K562 (cell line): ENCODE measurements at regions not wholly inside any gene's neighbourhood (a gene's known extent, or its start where the extent isn't known, plus 50 kb on each side); places are given as distances from the start of the nearest gene placed in this dataset.

ENCODE experiments used
- EZH2 ChIP-seq: IDR thresholded peaks from 2 replicates; pipeline ENCODE4 v1.6.1; 2012; ENCODE audit warnings: low read depth, mild to moderate bottlenecking, inconsistent platforms, low read length, borderline replicate concordance
- FOXP4 ChIP-seq: sonication (generic); formaldehyde crosslinking; IDR thresholded peaks from 2 replicates; pipeline ENCODE4 v1.8.0; 2022; ENCODE audit warnings: mild to moderate bottlenecking, missing genetic modification reagents, borderline replicate concordance
- GMEB1 ChIP-seq: fragments of 250-450 bp; sonication (Bioruptor Pico); IDR thresholded peaks from 2 replicates; pipeline ENCODE4 v1.4.0; 2020; ENCODE audit warnings: mild to moderate bottlenecking
- IRF9 ChIP-seq: fragments of 450-650 bp; IDR thresholded peaks from 2 replicates; pipeline ENCODE4 v1.6.1; 2016; ENCODE audit warnings: missing biosample characterization, missing genetic modification characterization
- POLR2A ChIP-seq: fragments of 450-650 bp; conservative IDR thresholded peaks from 2 replicates; pipeline ENCODE4 v1.6.1; 2016
- POLR3A ChIP-seq: IDR thresholded peaks from 2 replicates; pipeline ENCODE4 v1.6.1; 2011; ENCODE audit warnings: borderline replicate concordance, mild to moderate bottlenecking, moderate library complexity; ENCODE audit not compliant: insufficient read length, insufficient read depth; ENCODE audit errors: extremely low read depth
- RCOR1 ChIP-seq, 2 experiments: IDR thresholded peaks; 2 replicates each; pipeline ENCODE4 v1.6.1; 2012; ENCODE audit warnings: low read depth in 2 of 2, low read length in 2 of 2, borderline replicate concordance in 1 of 2, improper control_type of control experiment in 1 of 2
- ZFX ChIP-seq: sonication (generic); formaldehyde crosslinking; IDR thresholded peaks from 2 replicates; pipeline ENCODE4 v1.8.0; 2022; ENCODE audit warnings: mild to moderate bottlenecking, missing genetic modification reagents, moderate library complexity
- ZNF24 ChIP-seq: fragments of 450-650 bp; IDR thresholded peaks from 2 replicates; pipeline ENCODE4 v1.6.1; 2016
- TF ChIP-seq, protein P1 (sequence below), 3 experiments: IDR thresholded peaks in 2 of 3; conservative IDR thresholded peaks in 1 of 3; 2 replicates each; pipeline ENCODE4 v1.5.1; 2011 to 2012; ENCODE audit warnings: low read length in 3 of 3, mild to moderate bottlenecking in 3 of 3, control low read depth in 2 of 3, improper control_type of control experiment in 1 of 3, inconsistent platforms in 1 of 3, low read depth in 1 of 3, mixed read lengths in 1 of 3, moderate library complexity in 1 of 3; ENCODE audit not compliant: insufficient read depth in 2 of 3
- TF ChIP-seq, protein P2 (sequence below): sonication (generic); formaldehyde crosslinking; IDR thresholded peaks from 2 replicates; pipeline ENCODE4 v1.8.0; 2022; ENCODE audit warnings: mild to moderate bottlenecking, missing genetic modification reagents

GRCh38 chr7:84264396-84264795 is 69.8 kb upstream of the SEMA3A start:
- TF ChIP-seq ZFX (no peak), RCOR1 (IDR thresholded peaks at IDR 0.05; ENCODE audit: borderline replicate concordance in 1 of 2, low read depth in 2 of 2, low read length in 2 of 2) (no peak), POLR3A (no peak), POLR2A (no peak), IRF9 (no peak), EZH2 (no peak), GMEB1 (no peak), FOXP4 (CRISPR knock-in tag) (no peak), ZNF24 (no peak)
- TF ChIP-seq, protein P1, sequence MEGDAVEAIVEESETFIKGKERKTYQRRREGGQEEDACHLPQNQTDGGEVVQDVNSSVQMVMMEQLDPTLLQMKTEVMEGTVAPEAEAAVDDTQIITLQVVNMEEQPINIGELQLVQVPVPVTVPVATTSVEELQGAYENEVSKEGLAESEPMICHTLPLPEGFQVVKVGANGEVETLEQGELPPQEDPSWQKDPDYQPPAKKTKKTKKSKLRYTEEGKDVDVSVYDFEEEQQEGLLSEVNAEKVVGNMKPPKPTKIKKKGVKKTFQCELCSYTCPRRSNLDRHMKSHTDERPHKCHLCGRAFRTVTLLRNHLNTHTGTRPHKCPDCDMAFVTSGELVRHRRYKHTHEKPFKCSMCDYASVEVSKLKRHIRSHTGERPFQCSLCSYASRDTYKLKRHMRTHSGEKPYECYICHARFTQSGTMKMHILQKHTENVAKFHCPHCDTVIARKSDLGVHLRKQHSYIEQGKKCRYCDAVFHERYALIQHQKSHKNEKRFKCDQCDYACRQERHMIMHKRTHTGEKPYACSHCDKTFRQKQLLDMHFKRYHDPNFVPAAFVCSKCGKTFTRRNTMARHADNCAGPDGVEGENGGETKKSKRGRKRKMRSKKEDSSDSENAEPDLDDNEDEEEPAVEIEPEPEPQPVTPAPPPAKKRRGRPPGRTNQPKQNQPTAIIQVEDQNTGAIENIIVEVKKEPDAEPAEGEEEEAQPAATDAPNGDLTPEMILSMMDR (IDR thresholded peaks at IDR 0.05 in 2 of 3, conservative IDR thresholded peaks at IDR 0.05 in 1 of 3; ENCODE audit: insufficient read depth in 2 of 3, low read depth in 1 of 3, low read length in 3 of 3), result no peak
- TF ChIP-seq, protein P2, sequence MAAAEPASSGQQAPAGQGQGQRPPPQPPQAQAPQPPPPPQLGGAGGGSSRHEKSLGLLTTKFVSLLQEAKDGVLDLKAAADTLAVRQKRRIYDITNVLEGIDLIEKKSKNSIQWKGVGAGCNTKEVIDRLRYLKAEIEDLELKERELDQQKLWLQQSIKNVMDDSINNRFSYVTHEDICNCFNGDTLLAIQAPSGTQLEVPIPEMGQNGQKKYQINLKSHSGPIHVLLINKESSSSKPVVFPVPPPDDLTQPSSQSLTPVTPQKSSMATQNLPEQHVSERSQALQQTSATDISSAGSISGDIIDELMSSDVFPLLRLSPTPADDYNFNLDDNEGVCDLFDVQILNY, result no peak
